Activated CD4-positive, alpha-beta T cell treated with anti-CD3 and anti-CD28 coated beads for 1 hour (primary cell): ENCODE measurements at regions not wholly inside any gene's neighbourhood (a gene's known extent, or its start where the extent isn't known, plus 50 kb on each side); places are given as distances from the start of the nearest gene placed in this dataset.

ENCODE experiments used
- DNase-seq: peaks from one replicate; pipeline ENCODE4 v3.0.0-alpha.2; 2020

DNA sequence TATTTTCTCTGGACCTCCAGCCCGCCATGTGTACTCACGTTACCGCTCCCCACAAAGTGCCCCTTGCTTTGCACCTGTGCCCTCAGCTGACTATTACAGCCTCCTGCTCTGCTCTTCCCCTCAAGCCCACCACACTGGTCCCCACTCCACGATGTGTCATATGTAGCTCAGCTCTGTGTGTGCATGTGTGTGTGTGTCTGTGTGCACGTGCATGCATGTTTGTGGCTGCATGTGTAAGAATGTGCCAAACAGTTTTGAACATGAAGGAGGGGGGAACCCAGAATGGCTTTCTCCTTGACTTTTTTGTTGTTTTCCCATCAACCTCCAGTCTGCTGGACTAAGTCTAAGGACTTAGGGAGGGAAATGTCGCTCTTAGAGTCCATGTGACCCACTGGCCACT lies 54.8 kb upstream of the BTRC start:
- DNase-seq: no peak

DNA sequence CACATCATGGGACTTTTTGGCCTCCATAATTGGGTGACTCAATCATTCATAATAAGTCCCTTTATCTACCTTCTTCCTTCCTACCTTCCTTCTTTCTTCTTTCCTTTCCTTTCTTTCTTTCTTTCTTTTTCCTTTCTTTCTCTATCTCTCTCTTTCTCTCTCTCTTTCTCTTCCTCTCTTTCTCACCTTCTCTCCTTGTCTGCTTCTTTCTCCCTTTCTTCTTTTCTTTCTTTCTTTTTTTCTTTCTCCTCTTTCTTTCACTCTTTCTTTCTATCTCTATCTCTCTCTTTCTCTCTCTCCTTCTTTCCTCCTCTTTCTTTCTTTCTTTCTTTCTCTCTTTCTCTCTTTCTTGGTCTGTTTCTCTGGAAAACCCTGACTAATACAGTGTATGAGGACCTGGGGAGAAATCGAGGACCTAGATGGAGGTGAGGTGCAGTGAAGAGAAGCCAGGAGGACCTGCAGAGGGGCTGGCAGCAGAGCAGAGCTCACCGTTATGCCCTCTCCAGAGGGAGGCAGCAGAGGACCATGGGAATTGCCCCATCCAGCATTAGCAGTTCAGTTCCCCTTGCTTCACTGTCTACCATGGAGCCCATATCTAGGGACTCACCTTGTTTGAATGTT lies 52.7 kb upstream of the BTRC start:
- DNase-seq: no peak

DNA sequence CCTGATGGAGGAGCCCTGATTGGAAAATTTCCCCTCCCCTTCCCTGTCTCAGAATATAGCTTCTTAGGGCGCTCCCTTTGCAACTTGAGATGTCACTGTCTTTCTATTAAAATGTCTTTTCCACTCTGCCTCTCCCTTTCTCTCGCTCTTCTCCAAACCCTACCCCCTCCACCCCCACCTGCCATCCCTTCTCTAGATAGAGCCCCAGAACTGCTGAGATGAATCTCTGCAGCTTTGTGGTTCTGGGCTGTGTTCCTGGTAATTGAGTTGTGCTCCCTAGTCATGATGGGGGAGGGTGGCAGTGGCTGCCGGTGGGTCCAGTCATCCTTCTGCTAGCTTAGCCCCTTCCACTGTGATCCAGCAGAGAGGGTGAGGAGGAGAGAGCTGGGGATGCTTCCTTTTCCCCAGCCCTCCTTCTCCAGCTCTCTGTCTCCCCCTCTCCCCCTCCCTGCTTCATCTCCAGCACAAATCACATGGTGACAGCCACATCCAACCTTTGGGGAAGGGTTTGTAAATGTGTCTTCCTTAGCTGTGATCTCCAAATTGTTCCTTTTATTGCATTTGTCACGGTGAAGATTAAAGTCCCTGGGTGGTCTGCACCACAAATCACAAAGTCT lies 50.8 kb upstream of the BTRC start:
- no peak for DNase-seq
